Activated CD8-positive, alpha-beta memory T cell treated with anti-CD3 and anti-CD28 coated beads for 36 hours (primary cell): ENCODE measurements at regions not wholly inside any gene's neighbourhood (a gene's known extent, or its start where the extent isn't known, plus 50 kb on each side); places are given as distances from the start of the nearest gene placed in this dataset.
"Not testable (repeated sequence)": the region's sequence is repeated elsewhere in the genome, so short reads cannot be mapped to it uniquely, and the experiment has no call there.

Source experiments
- CTCF ChIA-PET: fragments of 350-600 bp; sonication (Branson Sonifier 250); formaldehyde crosslinking; loops from one replicate; lab custom pipeline; 2021; ENCODE audit warnings: antibody characterized with exemption; lab: Charles Lee
- POLR2A ChIA-PET: fragments of 350-600 bp; sonication (Branson Sonifier 250); formaldehyde crosslinking; loops from one replicate; lab custom pipeline; 2021; ENCODE audit warnings: antibody characterized with exemption; lab: Charles Lee

DNA sequence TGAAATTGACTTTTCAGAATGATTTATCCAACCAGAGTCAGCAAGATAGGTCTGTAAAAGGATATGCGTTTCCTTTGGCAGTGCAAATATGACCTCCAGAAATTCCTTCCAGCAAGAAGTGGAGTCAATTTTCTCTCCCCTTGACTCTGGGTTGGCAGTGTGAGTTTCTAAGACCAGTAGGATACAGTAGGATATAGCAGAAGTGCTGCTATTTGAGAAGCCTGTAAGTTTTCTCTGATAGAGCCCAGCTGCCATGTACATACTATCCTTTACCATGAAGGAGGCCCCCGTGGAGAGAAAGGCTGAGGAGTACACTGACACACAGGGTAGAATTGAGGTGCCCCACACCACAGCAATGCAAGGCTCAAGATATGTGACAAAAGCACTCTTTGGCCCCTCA is 409.1 kb upstream of the PDZRN3 start:
- ChIA-PET POLR2A (no interaction called here), CTCF (no interaction called here)

GRCh38 chr3:74033381-74033780 is 408.6 kb upstream of the PDZRN3 start:
- CTCF ChIA-PET, result no interaction called here
- POLR2A ChIA-PET, result no interaction called here

DNA sequence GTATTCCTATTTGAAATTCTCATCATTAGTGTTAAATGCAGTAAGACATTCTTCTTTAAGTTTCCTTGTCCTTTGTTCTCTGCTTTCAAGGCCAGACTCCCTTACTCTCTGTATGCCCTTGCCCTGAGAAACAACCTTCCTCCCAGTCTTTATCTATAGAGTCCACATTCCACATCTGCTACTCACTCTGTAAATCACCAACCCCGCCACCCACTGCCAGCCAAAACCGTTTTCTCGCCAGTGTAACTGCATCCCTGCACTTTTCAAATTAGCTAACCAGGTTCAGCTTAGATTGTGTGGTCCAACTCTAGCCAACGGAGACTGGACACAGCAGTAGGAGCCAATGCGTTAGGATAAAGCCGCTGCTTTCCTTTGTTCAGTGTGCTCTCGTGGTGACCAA is 402.4 kb upstream of the PDZRN3 start:
- ChIA-PET CTCF (no interaction called here), POLR2A (no interaction called here)

GRCh38 chr3:74023395-74023794 is 398.7 kb upstream of the PDZRN3 start:
- ChIA-PET POLR2A (no interaction called here), CTCF (no interaction called here)

GRCh38 chr3:74021449-74021848 is 396.7 kb upstream of the PDZRN3 start:
- ChIA-PET POLR2A (no interaction called here), CTCF (no interaction called here)

DNA sequence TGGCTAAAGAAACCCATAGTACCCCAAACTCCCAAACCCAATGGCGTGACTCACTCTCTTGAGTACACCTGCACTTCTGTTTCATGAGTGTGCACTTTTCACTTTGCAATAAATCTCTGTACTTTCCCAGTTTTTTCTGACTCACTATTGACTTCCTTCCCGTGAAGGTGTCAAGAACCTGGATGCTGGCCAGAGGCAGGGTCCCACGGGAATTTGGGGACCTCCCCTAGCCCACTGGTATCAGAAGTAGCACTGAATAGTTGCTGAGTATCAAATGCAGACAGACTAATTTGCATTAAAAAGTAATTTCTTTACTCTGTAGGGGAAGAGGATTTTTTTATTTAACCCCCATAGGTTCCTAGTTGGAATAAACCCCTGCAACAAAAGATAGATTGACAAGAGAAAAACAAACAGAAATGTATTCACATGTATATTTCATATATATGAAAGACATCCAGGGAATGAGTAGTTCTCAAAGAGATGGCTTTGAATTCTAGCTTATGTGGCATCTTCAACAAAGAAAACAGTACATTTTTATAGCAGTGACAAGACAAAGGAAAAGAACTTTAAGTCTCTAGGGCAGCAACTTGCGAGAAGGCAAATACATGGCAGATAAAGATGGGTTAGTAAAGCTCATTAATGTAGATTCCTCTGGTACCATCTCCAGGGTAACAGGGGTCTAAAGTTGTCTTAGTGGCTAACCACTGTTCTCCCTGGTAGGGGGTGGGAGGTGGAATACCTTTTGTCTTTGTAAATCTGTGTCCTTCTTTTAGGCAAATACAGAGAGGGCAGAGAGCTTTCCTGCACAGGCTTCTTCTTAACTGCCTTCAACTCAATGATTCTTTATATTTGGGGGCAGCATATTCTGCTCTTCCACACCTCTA is 385.5 kb upstream of the PDZRN3 start:
- CTCF ChIA-PET, result no interaction called here
- POLR2A ChIA-PET, result no interaction called here

GRCh38 chr3:74004386-74004785 is 379.6 kb upstream of the PDZRN3 start:
- ChIA-PET CTCF (no interaction called here), POLR2A (no interaction called here)

- ChIA-PET POLR2A (no interaction called here), CTCF (no interaction called here)
Measured at GRCh38 chr3:74003734-74004133, 379.0 kb upstream of the PDZRN3 start.

DNA sequence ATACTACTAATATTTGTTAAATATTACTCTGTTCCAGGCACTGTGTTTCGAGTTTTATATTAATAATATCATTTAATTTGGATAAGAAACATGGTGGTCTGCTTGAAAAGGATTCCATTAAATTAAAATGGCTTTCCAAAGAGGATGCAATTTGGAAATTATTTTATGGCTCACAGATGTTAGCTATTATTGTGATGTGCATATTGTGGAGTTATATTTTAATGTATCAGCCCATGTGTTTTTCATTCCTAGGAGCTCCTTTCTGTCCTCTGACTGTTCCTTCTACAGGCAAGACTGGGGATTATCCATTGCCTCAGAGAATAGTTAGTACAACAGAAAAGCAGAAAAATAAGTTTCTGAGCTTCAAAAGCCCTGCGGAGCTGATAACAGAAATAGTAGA is 376.7 kb upstream of the PDZRN3 start:
- ChIA-PET CTCF (no interaction called here), POLR2A (no interaction called here)

DNA sequence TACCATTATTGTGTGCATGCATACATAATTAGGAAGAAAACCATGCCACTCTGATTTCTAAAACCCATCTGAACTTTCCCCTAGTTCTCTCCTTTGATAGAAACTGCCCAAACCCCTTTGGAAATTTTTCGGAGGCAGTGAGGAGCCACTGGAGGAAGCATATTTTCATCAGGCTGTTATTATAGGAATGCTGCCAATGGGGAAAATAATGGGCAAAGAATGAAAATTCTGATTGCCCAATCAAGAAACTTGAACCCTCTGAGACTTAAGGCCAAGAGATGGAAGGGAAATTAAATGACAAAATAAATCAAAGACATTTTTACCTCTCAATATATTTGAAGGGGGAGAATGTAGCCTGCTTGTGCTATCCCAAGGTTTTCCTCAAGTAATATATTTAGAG is 376.0 kb upstream of the PDZRN3 start:
- POLR2A ChIA-PET, result no interaction called here
- CTCF ChIA-PET, result no interaction called here

- POLR2A ChIA-PET, result no interaction called here
- CTCF ChIA-PET, result no interaction called here
Measured at GRCh38 chr3:73999501-73999900, 374.8 kb upstream of the PDZRN3 start.

DNA sequence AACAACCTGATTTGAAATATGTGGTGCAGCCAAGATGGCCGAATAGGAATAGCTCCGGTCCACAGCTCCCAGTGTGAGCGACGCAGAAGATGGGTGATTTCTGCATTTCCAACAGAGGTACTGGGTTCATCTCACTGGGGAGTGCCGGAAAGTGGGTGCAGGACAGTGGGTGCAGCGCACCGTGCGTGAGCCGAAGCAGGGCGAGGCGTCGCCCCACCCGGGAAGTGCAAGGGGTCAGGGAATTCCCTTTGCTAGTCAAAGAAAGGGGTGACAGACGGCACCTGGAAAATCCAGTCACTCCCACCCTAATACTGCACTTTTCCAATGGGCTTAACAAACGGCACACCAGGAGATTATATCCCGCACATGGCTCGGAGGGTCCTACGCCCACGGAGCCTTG is 365.9 kb upstream of the PDZRN3 start:
- POLR2A ChIA-PET, CTCF ChIA-PET: not testable (repeated sequence)

DNA sequence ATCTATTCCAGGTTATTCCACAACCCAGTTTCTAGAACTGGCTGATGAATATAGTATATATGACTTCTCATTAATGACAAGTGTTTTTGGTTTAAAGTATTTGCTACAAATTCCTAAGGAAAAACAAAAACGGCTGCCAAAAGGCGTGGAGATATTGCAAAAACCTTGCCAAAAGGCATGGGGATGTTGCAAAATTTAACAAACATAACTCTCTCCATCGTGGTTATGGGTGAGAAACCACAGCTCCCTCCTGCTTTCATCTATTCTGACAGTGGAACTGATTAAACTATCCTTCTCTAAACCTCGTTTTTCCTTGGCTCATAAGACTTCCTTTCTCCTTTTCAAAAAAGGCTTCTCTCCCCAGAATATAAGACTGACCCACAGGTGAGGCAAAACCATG is 342.0 kb upstream of the PDZRN3 start:
- POLR2A ChIA-PET, result no interaction called here
- CTCF ChIA-PET, result no interaction called here

GRCh38 chr3:73964818-73965217 is 340.1 kb upstream of the PDZRN3 start:
- ChIA-PET POLR2A (no interaction called here), CTCF (no interaction called here)

GRCh38 chr3:73955494-73956070 is 330.8 kb upstream of the PDZRN3 start:
- POLR2A ChIA-PET, result no interaction called here
- CTCF ChIA-PET, result no interaction called here

DNA sequence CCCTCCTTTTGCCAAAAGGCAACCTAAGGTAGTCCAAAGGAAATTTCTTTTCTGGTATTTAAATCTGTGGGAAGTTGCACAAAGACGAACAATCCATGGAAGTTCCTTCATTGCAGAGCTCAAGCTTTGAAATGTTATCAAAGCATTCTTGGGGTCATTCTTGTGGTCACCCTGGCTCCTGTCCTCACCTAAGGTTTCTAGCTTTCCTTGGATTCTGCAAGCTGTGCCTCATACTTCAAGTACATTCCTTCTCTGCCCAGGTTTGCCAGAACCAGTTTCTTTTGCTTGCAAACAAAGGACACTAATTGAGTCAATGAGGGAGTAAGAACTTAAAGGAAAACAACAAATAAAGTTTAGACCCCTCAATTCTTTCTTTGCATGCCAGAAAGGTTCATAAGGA is 329.8 kb upstream of the PDZRN3 start:
- ChIA-PET POLR2A (no interaction called here), CTCF (interaction anchor here (0.5 kb wide), 1 partner anchor 22 kb away, joined by 3 read pairs; no protein-coding TSS in a partner anchor)

GRCh38 chr3:73952781-73953180 is 328.0 kb upstream of the PDZRN3 start:
- CTCF ChIA-PET, result no interaction called here

GRCh38 chr3:73950865-73951558 is 326.3 kb upstream of the PDZRN3 start:
- CTCF ChIA-PET, result interaction anchor here (0.6 kb wide), 1 partner anchor 160 kb away, joined by 5 read pairs; no protein-coding TSS in a partner anchor
- POLR2A ChIA-PET, result no interaction called here

More at GRCh38 chr3:73952781-73953180, 328.0 kb upstream of the PDZRN3 start:
- POLR2A ChIA-PET, result no interaction called here

DNA sequence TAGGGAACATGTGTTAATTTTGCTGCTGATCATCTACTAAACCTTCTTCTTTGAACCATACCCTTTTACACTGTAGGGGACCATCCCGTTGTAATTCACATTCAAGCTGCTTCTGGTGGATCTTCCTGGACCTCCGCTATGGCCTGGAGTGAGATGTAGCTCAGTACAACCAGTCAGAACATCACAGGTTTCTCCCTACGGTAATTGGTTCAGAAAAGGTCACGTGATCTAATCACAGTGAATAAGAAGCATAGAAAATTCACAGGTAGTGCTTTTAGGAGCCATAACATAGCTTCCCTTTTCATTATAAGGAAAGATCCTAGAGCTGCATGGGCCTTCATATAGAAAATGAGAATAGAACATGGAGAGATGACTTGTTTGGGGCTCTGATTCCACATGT is 320.8 kb upstream of the PDZRN3 start:
- POLR2A ChIA-PET, result no interaction called here
- CTCF ChIA-PET, result no interaction called here

DNA sequence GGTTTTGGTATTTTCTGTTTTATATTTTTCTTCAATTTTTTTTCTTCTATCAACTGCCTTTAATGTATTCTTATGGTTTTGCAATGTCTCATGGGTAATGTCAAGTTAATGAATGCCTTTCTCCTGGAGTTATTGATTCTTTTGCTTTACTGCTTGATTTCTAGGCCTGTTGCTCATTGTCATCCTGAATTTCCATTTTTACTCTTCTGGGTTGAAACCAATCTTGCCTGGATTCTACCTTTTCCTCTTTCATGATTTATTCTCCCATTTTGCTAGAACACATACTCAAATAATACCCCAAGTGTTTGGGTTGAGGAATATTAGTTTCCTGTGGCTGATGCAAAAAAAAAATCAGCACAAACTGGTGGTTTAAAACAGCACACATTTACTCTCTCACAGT is 315.2 kb upstream of the PDZRN3 start:
- ChIA-PET POLR2A (no interaction called here), CTCF (no interaction called here)

- ChIA-PET CTCF (no interaction called here), POLR2A (no interaction called here)
Measured at GRCh38 chr3:73933585-73933984, 308.8 kb upstream of the PDZRN3 start.
